OCI-LY7 (cell line): ENCODE measurements at regions not wholly inside any gene's neighbourhood (a gene's known extent, or its start where the extent isn't known, plus 50 kb on each side); places are given as distances from the start of the nearest gene placed in this dataset.

ENCODE experiments used
- EZH2phosphoT487 ChIP-seq: fragments of 200-600 bp; sonication (generic); IDR thresholded peaks from 2 replicates; pipeline ENCODE4 v1.6.1; 2018; ENCODE audit warnings: low read depth, borderline replicate concordance, mild to moderate bottlenecking, mixed run types, antibody characterized with exemption, low read length, moderate library complexity, mixed read lengths
- TF ChIP-seq, protein P1 (sequence below): fragments of 200-600 bp; sonication (generic); conservative IDR thresholded peaks from 2 replicates; pipeline ENCODE4 v1.5.1; 2014; ENCODE audit warnings: mild to moderate bottlenecking, antibody characterized with exemption, low read length, moderate library complexity, mixed read lengths

DNA sequence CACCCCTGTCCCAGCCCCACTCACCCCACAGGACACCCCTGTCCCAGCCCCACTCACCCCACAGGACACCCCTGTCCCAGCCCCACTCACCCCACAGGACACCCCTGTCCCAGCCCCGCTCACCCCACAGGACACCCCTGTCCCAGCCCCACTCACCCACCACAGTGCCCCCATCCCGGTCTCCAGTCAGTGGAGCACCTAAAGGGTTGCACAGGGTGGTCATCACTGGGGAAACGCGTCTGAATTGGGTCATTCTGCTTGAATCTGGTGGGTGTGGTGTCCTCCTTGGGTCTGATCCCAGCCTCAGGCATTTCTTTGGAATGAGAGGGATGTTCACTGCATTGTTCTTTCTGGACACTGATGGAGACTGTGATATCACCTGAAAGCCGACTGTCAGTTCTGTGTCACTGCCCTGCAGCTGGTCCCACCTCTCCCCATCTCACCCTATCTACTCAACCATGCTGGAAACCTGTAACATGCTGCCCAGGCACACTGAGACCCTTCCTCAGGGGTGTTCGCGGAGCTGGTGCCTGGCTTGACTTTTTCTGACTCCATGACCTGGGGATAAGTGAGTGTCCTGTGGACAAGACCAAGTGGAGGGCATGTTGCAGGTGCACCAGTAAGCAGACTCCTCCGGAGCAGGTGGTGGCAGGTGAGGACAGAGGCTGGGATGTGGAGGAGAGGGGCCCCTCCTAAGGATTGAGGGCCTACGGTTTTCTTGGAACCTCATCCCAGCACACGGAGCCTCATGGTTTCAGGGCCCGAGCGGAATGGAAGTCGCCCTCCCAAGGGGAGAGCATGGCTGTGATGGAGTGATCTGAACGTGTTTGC, 262.5 kb upstream of the PPP2R2D start:
- TF ChIP-seq, protein P1, sequence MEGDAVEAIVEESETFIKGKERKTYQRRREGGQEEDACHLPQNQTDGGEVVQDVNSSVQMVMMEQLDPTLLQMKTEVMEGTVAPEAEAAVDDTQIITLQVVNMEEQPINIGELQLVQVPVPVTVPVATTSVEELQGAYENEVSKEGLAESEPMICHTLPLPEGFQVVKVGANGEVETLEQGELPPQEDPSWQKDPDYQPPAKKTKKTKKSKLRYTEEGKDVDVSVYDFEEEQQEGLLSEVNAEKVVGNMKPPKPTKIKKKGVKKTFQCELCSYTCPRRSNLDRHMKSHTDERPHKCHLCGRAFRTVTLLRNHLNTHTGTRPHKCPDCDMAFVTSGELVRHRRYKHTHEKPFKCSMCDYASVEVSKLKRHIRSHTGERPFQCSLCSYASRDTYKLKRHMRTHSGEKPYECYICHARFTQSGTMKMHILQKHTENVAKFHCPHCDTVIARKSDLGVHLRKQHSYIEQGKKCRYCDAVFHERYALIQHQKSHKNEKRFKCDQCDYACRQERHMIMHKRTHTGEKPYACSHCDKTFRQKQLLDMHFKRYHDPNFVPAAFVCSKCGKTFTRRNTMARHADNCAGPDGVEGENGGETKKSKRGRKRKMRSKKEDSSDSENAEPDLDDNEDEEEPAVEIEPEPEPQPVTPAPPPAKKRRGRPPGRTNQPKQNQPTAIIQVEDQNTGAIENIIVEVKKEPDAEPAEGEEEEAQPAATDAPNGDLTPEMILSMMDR: no peak
- no peak for TF ChIP-seq EZH2phosphoT487
